HTR-8/SVneo (cell line): ENCODE measurements at regions not wholly inside any gene's neighbourhood (a gene's known extent, or its start where the extent isn't known, plus 50 kb on each side); places are given as distances from the start of the nearest gene placed in this dataset.

Experiments
- DNase-seq: peaks from one replicate; pipeline ENCODE4 v3.0.0; 2011; ENCODE audit warnings: low spot score, mixed read lengths; ENCODE audit not compliant: insufficient read length
- FAIRE-seq: peaks from 2 replicates; lab custom pipeline; 2011; peaks lifted over from hg19 to GRCh38; lab: Jason Lieb, UNC

DNA sequence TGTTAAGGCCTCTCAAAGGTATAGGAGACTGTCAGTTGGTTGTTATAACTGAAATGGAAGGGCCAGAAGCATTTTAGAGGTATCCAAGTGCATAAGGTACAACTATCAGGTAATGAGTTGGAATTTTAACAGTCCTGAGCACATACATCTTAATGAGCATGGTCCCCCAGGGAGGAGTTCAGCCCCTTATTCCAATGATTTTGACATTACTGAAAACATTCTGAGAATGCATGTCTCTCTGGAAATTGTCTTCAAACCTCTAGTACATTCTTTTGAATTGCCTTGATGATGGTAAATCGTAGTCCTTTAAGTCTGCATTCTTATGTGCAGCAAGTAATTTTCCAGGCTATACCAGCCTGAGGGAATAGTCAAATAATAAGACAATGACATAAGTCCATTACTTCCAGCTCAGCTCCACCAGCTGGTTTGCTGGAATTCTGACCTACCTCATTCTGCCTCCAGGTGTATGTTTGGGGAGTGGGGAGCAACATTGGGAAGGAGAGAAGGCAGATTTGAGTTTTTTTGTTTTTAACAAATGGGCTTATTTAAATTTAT is 239.2 kb downstream of the MSRB3 start:
- DNase-seq (no peak), FAIRE-seq (no peak)

DNA sequence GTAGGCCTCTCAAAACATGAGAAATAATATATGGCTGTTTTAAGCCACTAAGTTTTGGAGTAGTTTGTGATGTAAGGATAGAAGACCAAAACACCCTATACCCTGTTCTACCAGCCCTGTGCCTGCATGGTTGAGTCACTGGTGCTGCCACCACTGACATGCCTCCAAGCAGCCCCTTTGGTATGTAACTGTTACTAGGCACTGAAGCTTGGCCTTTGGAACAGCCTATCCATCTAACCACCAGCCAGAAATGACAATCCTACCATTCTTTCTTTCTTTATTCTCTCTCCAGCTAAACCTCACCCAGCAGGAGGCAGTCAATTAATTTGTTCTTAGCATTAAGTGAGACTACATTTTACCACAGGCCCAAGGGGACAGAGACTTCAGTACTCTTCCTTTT is 240.3 kb downstream of the MSRB3 start:
- DNase-seq (no peak), FAIRE-seq (no peak)

DNA sequence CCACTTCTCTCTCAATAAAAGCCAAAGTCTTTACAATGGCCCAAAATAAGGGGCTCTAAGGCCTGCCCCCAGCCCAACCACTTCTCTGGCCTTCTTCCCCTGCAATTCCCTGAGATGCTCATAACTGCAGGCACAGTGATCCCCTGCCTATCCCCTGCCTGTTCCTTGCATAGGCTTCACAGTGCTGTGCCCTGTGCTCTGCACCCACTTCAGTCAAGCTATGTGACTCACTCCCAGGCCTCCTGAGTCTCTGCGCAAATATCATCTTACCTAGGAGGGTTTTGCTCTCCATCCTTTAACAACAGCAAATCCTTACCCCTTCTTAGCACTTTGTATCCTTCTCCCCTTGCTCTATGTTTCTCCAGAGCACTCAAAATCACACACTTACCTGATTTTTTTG is 242.2 kb downstream of the MSRB3 start:
- FAIRE-seq, result no peak

DNA sequence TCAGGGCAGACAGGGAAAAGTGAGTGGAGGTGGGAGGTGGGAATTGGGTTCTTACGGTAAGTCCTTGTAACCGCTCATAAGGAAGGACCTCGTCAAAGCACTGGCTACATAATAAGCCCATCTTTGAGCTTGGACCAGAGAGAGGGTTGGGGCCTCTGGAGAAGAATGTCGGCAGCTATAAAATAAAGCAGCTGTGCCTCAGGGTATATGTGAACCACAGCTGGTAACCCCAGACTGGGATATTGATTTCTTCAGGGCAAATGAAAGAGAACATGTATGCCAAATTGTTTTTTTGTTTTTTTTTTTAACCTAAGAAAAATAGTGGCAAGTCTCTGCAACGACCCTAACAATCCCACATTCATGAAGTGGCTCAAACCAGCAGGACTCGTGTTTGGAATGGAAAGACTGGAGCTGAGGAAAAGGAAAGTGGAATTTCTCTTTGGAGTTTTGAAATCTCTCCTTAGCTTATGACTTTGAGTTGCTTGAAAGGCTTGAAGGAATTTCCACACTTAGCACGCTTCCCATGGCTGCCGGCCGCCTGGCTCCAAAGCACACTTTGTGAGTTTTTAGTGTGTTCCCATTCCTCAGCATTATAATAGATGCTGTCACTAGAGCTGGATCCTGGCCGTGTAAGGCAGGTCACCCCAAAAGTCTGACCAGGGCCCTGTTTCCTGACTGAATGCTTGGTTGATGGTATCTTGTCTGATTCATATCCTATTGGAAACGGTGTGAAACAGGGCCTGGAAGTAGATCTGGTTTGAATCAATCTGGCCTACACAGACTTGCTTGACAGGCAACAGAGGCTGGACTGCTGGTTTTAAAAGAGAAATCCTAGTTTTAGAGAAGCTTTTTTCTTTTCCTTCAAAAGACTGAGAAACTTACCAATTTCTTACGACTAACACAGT is 244.7 kb downstream of the MSRB3 start:
- no peak for FAIRE-seq
- DNase-seq, result no peak

More for the DNA sequence above, 242.2 kb downstream of the MSRB3 start:
- DNase-seq, result no peak

DNA sequence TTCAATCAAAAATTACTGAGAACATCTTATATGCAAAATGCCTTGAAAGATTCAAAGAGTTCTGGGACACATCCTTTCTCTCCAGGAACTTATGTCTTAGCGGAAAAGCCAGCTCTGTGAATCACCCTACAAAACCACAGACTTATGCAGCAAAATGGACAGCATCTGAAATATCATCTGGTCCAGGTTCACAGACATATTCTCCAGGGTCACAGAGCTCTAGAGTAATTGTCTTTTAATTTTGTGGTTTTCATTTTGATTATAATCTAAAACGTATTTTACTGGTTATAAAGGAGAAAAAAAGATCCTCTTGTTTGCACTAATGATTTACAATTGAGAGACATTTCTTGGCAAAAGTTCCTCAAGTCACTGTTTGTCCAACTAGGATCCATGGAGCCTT is 246.2 kb downstream of the MSRB3 start:
- peak; percentile 35 for DNase-seq
- FAIRE-seq, result no peak

DNA sequence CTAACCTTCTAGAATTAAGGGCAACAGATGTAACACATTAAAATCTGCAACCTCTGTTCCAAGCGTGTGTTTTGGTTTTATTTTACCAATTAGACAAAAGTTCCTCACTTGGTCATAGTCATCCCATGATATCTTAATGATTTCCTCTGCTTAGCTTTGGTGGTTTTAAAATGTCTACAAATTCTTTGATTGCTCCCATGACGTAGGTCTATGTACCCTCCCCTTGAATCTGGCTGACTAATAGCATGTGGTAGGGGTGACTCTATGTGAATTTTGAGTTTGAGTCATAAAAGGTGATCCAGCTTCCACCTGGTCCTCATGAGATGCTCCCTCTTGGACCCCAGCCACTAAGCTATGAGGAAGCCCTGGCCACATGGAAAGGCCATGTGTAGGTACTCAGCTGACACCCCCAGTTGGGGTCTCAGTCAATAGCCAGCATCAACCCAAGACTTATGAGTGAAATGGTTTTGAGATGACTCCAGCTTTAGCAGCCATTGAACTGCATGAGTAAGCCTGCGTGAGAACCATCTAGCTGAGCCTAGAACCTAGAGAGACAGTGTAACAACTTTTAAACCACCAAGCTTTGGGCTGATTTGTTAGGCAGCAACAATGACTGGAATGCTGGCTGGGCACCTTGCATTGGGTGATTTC is 247.1 kb downstream of the MSRB3 start:
- DNase-seq (no peak), FAIRE-seq (no peak)

DNA sequence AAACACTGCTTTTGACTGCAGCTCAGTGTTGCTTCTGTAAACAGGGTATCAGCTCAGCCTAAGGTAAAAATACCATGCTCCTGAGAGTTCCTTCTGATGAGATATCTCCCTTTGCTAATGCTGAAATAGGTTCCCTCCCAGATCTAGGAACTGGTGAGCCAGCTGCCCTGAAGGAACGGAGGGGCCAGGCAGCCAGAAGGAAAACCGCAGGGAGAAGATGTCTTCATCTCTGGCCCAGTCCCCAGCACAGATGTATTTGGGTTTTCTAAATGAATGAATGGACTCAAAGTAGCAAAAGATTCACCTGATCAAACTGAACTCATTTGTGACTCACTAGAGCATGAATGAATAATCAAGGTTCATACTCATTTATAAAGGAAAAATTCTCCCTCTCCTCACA is 247.8 kb downstream of the MSRB3 start:
- DNase-seq (no peak), FAIRE-seq (no peak)

DNA sequence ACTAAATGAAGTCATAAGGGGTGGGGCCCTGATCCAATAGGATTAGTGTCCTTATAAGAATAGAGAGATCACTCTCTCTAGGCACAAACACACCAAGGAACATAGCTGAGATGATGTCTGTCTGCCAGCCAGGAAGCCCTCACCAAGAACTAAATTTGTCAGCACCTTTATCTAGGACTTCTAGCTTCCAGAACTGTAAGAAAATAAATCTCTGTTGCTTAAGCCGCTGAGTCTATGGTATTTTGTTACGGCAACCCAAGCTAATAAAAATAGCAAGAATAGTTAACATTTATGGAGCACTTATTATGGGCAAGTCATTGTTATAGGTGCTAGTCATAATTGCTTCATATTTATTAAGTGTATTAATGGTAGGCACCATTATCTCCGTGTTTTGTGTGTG is 249.6 kb downstream of the MSRB3 start:
- FAIRE-seq (no peak), DNase-seq (no peak)

DNA sequence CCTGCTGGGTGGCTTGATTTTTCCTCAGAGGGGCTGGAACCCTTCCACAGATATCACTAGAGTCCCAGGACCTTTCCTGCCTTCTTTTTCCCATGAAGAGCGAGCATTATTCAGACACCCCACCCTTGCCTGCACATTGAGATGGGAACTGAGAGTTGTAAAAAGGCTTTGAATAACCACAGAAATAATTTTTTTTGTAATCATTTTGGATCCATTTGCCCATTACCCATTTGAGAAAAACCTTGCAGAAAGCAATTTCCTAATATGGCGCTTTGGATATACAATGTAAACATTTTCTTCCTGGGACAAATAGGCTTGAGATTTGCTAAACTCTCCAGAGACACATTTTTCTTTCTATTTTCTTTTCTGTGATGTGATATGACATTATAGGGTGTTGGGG is 250.6 kb downstream of the MSRB3 start:
- FAIRE-seq, result no peak
- DNase-seq, result no peak

DNA sequence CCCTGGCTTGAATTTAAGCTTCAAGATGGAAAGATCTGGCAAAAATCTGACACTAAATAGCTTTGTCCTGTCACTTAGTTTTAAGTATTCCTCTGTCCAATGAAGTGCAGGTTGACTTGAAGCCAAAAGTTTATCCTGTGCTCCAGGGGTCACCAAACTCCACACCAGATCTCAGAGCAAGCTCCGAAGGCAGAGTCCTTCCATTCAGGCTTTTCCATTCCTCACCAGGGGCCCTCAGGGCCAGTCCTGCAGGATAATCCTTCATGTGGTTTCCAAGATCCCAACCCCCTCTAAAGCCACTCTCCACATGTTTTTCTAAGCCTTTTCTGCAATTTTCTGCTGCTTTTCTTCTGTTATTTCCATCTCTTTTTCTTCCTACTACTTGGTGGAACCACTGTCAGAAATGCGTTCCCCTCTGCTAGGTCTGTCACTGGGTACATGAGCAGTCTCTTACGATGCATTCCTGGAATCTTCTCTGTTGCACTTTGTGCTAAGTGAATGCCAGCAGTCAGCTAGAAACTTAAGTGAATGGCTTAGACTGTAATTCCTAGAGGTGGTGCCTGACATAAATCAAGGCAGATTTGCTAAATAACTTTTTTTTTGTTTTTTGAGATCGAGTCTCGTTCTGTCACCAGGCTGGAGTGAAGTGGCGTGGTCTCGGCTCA is 251.4 kb downstream of the MSRB3 start:
- FAIRE-seq, result no peak
- DNase-seq, result no peak

DNA sequence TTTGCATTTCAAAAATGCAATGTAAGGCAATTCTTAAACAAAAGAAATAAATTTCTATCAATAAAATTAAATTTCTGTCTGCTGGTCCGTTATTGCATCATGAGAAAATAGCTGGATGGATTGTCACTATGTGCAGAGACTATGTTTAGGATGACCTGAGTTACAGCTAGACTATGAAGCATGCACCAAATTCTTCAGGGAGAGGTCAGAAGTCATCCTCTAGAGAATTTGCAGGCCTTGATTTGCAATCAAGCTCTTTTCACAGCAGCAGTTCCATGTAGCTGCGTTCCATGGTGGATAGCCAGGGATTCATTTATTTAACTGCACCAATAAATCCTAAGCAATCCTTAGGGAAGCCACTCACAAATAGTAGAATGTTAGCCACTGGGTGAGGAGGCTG is 253.7 kb downstream of the MSRB3 start:
- FAIRE-seq, result no peak

DNA sequence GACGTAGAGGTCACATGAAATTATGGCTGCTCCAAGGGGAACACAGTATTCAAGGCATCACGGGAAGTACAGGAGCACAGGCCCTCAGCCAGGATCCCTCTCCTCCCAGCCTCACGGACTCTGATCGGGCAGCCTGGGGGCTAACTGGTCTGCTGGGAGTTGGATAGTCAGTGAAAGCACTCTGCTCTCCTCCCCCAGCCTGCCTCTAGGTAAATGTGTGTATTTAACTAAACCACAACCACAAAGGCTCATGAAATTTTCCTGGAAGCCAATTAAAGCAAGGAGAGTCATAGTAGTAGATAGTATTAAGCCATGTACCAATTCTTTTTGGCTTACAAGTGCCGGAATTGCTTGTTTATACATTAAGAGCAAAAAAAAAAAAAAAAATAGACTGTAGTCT is 254.3 kb downstream of the MSRB3 start:
- peak; percentile 48 for DNase-seq
- no peak for FAIRE-seq

More for the DNA sequence above, 253.7 kb downstream of the MSRB3 start:
- no peak for DNase-seq

DNA sequence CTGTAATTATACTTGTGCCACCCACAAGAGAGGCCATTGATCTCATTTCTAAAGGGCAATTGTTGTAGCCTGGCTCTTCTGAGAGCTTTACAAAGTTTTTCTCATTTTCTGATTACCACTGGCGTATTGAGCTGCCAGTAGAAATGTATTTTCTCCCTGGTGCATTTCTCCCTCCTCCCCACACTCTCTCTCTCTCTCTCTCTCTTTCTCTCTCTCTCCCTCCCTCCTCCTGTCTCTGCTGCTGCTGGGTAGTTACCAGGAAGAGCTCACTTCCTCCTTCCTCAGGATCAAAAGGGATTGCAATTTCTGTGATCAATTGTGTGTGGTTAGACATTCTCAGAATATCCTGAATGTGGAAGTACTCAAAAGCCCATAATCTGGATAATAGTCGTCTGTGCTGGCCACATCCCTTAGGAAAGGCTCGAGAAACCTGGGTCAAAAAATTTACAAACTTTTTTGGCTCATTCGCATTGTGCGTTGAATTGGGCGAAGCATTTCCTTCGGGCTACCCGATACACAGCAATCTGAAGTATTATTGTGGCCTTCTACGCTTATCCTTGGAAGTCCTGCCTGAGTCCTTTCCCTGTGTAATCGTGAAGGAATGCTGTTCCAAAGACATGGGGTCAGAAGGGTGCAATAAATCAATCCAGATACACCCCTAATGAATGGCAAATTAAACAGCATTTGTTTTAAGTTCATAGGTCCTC is 254.8 kb downstream of the MSRB3 start:
- peak; percentile 51 for DNase-seq
- FAIRE-seq, result no peak

DNA sequence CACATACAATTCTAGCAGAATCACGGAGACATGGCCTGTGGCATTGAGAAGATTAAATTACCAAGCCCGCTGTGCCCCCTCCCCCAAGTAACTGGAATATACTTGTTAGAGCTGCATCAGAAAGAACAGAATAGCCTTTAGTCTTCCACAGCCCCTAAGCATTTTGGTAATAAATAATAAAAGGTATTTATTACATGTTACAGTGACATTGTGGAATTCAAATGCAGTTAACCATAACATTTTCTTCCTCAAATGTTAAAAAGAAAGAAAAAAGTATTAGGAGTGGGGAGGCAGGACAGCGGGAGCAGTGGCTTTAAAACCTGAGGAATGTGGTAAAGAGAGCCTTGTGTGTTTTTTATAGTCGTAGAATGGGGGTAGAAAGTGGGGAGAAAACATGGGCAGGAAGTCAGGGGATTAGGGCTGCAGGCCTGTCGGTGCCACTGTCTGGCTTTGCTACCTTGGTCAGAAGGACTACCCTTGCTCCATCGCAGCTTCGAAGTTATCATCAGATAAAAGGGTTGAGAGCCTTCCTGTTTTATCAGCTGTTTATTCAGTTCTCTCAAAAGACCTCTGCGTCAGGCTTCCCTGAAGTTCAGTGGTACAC is 255.9 kb downstream of the MSRB3 start:
- DNase-seq, result no peak
- no peak for FAIRE-seq

DNA sequence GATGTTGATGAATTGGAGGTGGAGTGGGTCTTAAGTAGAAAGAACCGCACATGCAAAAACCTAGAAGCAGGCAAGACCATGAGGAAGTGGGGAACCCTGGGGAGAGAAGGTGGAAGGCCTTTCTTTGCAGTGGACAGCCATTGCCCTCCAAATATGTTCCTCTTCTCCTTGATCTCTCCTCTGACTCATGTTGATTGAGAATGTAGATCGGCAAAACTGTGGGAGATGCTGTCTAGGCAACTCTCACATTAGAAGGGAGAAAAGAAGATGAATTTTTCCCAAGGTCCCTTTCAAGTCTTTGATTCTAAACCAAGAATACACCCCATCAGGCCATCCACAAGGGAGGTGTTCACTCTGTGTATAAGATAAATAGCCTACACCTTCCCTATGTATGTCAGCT is 257.5 kb downstream of the MSRB3 start:
- DNase-seq (no peak), FAIRE-seq (no peak)

DNA sequence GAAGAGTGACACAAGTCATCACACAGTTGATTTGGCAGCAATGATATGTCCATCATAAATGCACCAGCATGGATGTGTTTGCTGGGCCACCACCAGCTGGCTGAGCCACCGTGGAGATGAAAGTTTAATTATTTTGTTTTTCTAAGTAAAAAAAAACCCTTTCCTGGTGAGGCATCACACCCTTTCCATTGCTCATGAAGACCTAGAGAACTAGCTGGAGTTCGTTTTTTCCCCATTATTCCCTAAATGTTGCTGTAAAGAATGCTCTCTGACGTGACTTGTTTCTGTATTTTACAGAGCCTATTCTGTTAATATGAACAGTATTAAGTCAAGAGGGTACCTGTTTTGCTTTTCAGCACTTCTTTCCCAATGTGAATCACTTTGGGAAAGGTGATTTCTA is 257.9 kb downstream of the MSRB3 start:
- DNase-seq, result no peak
- no peak for FAIRE-seq

DNA sequence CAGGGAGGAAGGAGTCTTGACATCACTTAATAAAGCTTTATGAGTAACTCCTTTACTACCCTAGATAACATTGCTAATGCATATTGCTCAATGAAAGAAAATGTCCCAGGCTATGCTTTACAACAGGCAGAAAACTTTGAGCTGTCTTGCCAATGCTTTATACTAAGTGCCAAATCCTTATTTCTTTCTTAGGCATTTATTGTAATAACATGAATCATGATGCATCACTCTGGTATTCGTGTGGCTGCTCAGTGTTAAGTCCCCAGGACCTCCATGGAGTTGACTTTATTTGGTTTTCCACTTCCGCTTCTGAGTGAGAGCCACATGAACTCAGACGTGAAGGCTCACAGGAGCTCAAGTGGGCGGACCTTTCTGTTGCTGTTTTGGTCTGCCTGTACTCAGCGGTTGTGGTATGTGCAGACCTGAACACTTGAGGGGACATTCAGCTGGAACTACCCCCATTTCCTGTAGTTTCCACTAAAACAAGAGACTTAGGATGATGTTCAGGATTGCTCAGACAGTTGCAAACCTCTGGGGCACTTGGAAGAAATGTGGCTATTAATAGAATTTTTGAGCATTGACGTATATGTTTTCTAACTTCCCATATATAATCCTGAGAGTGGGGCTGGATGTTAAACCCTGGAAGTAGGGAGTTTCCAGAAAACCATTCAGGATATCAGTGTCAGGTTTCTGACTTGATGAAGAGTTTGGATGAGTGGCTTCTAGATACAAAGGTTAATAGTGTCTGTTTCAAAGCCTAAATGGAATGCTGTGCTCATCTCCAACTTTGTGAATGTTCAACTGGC is 258.6 kb downstream of the MSRB3 start:
- peak; percentile 28 for FAIRE-seq
- peak; percentile 73 for DNase-seq

DNA sequence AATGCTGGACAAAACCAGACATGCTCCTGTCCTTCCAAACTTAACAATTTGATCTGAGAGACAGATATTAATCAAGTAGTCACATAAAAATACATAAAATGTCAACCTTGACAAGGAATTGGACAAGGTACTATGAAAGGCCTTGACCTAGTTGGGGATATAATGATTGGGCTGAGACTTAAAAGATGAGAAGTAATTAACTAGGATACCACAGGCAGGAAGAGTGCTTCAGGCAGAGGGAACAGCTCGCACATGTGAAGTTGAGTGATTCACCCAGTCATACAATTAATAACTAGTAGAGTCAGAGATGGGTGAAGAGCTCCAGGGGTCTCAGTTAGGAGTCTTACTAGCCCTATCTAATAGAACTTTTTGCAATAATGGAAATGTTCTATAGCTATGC is 259.5 kb downstream of the MSRB3 start:
- DNase-seq, result no peak
- FAIRE-seq, result no peak

DNA sequence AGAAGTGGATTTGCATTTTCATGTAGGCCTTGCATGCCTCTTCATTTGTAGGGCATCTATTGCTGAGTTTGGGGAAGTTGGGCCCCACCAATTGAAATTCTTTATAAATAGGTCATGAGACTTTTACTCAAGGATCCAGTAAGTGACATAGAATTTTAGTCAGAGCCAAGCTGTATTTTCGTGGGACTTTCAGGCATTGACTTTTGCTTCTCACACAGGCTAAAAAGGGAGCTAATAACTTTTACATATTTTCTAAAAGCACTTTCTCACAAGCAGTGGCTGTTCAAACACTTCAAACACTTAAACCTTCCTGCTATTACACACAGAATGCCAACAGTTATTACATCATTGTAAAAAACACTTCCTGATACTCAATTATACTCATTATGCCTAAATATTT is 260.5 kb downstream of the MSRB3 start:
- DNase-seq (no peak), FAIRE-seq (no peak)
